ENCODE measurements at regions not wholly inside any gene's neighbourhood (a gene's known extent, or its start where the extent isn't known, plus 50 kb on each side); places are given as distances from the start of the nearest gene placed in this dataset.
"Not testable (repeated sequence)": the region's sequence is repeated elsewhere in the genome, so short reads cannot be mapped to it uniquely, and the experiment has no call there.

DNA sequence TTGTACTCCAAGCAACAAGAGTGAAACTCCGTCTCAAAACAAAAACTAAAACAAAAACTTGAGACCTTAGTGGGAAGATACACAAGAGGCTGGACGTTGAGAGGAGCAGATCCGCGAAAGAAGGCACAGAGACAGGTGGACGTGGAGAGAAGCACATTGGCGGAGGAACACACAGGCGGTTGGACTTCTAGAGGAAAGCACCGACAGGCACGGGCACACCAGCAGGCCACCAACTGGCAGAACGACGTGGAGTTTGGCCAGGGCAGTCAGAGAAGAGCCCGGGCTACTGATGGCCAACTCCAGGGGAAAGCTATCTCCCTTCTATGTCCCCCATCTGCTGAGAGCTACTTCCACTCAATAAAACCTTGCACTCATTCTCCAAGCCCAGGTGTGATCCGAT, 482.7 kb downstream of the GABRG2 start:
- no peaks in the 10 kb centered on the region for H3K36me3 Mint-ChIP-seq (ENCODE audit: insufficient read depth)
- H3K4me1 Mint-ChIP-seq (ENCODE audit: low read depth): no peaks in the 10 kb centered on the region
- ATAC-seq (no peak), DNase-seq (no peak)
- peaks cover 8% of the 10 kb centered on the region for H3K9me3 Mint-ChIP-seq
- no peak overlapping the region for H3K4me3 Mint-ChIP-seq
- no peaks in the 10 kb centered on the region for H3K27me3 Mint-ChIP-seq (ENCODE audit: low read depth)

DNA sequence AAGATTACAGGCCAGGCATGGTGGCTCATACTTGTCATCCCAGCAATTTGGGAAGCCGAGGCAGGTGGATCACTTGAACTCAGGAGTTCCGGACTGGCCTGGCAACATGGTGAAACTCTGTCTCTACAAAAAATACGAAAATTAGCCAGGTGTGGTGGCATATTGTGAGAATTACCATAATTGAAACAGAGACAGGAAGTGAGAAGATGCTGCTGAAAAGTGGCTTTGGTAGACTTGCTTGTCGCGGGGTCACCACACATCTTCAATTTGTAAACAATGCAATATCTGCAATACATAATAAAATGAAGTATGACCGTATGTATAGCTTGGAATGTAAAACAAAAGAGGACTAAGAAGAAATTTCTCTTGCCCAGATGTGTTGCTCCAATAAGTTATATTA, 490.5 kb downstream of the GABRG2 start:
- ATAC-seq (no peak), DNase-seq (no peak)
- no peaks in the 10 kb centered on the region for H3K4me1 Mint-ChIP-seq (ENCODE audit: low read depth)
- no peaks in the 10 kb centered on the region for H3K36me3 Mint-ChIP-seq (ENCODE audit: insufficient read depth)
- H3K9me3 Mint-ChIP-seq: peaks cover 8% of the 10 kb centered on the region
- no peak overlapping the region for H3K4me3 Mint-ChIP-seq
- H3K27me3 Mint-ChIP-seq (ENCODE audit: low read depth): no peaks in the 10 kb centered on the region

DNA sequence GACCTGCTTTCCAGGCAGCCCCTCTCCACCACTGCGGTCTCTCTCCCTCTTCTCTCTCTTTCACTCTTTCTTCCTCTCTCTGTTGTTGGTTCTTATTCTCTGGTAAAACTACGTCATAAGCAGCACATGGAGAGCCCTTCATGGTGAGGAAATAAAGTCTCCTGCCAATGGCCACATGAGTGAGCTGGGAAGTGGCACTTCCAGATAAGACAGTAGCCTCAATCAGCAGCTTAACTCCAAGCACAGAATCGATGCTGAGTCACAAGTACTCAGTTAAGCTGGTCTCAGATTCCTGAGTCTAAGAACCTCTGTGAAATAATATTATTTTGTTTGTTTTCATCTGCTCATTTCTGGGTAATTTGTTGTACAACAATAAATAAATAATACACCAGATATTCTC, 500.1 kb downstream of the GABRG2 start:
- DNase-seq: no peak
- no peaks in the 10 kb centered on the region for H3K36me3 Mint-ChIP-seq (ENCODE audit: insufficient read depth)
- no peaks in the 10 kb centered on the region for H3K27me3 Mint-ChIP-seq (ENCODE audit: low read depth)
- ATAC-seq: no peak
- peaks cover 6% of the 10 kb centered on the region for H3K9me3 Mint-ChIP-seq
- H3K4me3 Mint-ChIP-seq: no peak overlapping the region
- H3K4me1 Mint-ChIP-seq (ENCODE audit: low read depth): no peaks in the 10 kb centered on the region

DNA sequence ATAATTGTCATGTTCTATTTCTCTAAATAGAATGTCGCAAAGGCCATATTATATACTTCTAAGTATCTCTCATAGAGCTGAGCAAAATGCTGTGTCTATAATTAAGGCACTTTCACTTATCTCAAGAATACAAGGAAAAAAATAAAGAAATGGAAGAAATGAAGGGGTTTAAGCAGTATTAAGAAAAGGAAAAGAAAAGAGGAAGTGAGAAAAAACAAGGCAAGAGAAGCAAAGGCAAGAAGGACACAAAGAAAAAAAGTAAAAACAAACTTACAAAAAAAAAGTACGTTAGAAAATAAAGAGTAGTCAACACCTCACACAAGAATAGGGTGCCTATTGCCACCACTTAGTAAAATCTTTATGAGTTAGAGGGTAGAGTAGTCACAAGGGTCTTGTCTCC, 506.2 kb downstream of the GABRG2 start:
- no peaks in the 10 kb centered on the region for H3K36me3 Mint-ChIP-seq (ENCODE audit: insufficient read depth)
- no peaks in the 10 kb centered on the region for H3K4me1 Mint-ChIP-seq (ENCODE audit: low read depth)
- DNase-seq (no peak), ATAC-seq (no peak)
- peaks cover 5% of the 10 kb centered on the region for H3K9me3 Mint-ChIP-seq
- no peak overlapping the region for H3K4me3 Mint-ChIP-seq
- H3K27me3 Mint-ChIP-seq (ENCODE audit: low read depth): no peaks in the 10 kb centered on the region

DNA sequence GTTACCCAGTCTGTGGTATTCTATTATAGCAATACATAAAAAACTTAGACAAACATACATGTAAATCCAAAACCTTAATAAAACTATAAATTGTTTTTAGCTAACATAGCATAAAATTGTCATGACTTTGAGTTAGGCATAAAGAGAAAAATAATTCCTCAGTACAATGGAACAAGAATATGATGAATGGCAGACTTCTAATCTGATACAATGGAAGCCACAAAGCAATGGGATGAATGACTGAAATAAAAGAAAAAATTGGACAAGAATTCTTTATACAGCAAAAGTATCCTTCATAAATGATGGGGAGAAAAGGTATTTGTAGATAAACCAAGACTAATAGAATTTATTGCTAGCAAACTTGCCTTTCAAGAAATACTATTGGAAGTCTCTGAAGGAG, 524.2 kb downstream of the GABRG2 start:
- no peak for ATAC-seq
- H3K4me3 Mint-ChIP-seq: no peak overlapping the region
- no peak for DNase-seq
- H3K36me3 Mint-ChIP-seq (ENCODE audit: insufficient read depth): no peaks in the 10 kb centered on the region
- peaks cover 5% of the 10 kb centered on the region for H3K9me3 Mint-ChIP-seq
- no peaks in the 10 kb centered on the region for H3K27me3 Mint-ChIP-seq (ENCODE audit: low read depth)
- no peaks in the 10 kb centered on the region for H3K4me1 Mint-ChIP-seq (ENCODE audit: low read depth)

DNA sequence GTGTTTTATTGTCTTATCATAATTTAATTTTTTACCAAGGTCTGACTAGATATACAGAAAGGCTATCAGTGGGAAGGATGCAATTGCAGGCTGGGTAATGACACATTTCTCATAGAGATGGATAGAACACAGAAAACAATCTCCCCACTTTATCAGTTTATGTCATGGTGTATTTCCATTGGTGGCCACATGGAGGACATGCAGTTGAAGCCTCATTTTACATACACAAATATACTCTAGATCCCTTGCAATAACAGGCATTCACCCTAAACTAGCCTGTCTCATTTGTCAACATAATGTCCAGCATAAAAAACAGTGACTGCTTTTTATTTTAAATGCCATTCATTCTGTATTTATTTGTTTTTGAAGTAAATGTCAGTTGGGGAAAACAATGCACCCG, 526.3 kb downstream of the GABRG2 start:
- Mint-ChIP-seq H3K4me3 (no peak overlapping the region), H3K36me3 (ENCODE audit: insufficient read depth) (no peaks in the 10 kb centered on the region), H3K4me1 (ENCODE audit: low read depth) (no peaks in the 10 kb centered on the region), H3K9me3 (no peaks in the 10 kb centered on the region), H3K27me3 (ENCODE audit: low read depth) (no peaks in the 10 kb centered on the region)
- DNase-seq (no peak), ATAC-seq (no peak)

DNA sequence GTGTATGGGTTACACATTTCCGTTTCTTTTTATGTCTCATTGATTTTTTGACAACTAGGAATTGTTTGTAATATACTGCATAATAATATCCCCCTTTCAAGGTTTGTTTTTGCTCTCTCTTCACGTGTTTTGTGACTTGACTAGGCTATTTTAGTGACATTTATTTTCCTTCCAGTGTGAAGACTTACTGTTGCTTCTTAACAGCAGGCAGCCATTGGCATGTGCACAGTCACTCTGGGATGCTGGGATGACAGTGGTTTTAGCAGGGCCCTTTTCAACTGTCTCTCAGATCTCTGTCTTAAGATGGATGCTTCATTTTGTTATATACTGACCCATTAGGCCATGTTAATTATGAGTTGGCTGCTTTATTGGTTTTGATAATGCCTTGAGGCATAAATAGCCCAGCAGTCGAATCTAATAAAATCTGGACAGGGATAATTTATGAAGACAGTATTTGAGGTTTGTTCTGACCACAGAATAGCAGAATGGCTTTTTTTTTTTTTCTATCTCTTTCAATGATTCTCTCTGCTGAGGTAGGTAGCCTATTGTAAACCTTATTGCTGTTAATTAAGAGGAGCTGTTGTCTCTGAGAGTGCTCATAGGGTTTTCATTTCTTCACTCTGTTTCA, 536.0 kb downstream of the GABRG2 start:
- no peaks in the 10 kb centered on the region for H3K27me3 Mint-ChIP-seq (ENCODE audit: low read depth)
- H3K36me3 Mint-ChIP-seq (ENCODE audit: insufficient read depth): no peaks in the 10 kb centered on the region
- no peak overlapping the region for H3K4me3 Mint-ChIP-seq
- DNase-seq (no peak), ATAC-seq (no peak)
- H3K4me1 Mint-ChIP-seq (ENCODE audit: low read depth): no peaks in the 10 kb centered on the region
- peaks cover 5% of the 10 kb centered on the region for H3K9me3 Mint-ChIP-seq

DNA sequence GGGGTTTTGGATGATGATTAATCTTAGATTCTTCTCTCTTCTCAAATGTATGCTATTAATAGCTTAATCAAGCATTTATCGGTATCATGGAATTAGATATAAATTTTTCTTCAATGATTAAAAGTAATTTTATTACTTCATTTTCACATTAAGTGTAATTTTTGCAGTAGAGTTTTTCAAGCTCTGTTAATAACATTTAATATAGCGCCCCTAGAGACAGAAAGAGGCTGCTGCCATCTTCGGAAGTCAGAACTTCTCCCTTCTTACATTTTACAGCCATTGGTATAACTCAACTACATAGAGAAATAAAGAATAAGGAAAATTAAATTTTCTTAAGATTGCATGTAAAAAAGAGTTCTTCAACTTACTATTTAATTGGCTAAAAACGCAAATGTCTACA, 540.3 kb downstream of the GABRG2 start:
- Mint-ChIP-seq H3K27me3 (ENCODE audit: low read depth) (no peaks in the 10 kb centered on the region), H3K9me3 (no peaks in the 10 kb centered on the region), H3K4me3 (no peak overlapping the region), H3K36me3 (ENCODE audit: insufficient read depth) (no peaks in the 10 kb centered on the region), H3K4me1 (ENCODE audit: low read depth) (no peaks in the 10 kb centered on the region)
- no peak for ATAC-seq
- no peak for DNase-seq

DNA sequence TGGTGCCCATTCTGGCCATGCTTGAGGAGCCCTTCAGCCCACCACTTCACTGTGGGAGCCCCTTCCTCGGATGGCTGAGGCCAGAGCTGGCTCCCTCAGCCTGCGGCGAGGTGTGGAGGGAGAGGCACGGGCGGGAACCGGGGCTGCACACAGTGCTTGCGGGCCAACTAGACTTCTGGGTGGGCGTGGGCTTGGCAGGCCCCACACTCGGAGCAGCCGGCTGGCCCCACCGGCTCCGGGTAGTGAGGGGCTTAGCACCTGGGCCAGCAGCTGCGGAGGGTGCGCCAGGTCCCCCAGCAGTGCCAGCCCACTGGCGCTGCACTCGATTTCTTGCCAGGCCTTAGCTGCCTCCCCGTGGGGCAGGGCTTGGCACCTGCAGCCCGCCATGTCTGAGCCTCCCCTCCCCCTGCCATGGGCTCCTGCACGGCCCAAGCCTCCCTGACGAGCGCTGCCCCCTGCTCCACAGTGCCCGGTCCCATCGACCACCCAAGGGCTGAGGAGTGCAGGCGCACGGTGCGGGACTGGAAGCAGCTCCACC, 554.2 kb downstream of the GABRG2 start:
- not testable (repeated sequence) for H3K4me1 Mint-ChIP-seq (ENCODE audit: low read depth); H3K4me3 Mint-ChIP-seq; DNase-seq; H3K36me3 Mint-ChIP-seq (ENCODE audit: insufficient read depth); H3K27me3 Mint-ChIP-seq (ENCODE audit: low read depth); H3K9me3 Mint-ChIP-seq; ATAC-seq

DNA sequence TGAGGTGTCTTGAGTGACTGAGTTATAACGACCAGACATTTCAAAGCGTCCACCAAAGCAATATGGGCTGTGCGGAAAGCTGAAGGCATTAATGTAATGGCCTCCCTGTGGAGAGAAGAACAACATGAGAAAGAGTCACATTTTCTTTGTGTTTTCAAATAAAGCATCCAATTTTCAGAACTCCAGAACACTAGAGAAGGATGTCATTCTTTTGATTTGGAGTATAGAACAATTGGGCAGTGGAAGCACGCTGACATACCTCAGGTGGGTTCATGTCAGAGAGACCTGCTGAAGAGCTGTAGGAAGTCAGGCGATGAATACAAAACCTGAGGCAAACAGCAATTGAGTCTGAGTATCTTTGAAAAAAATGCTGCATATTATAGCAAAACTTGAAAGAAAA, 556.5 kb downstream of the GABRG2 start:
- ATAC-seq (no peak), DNase-seq (no peak)
- H3K36me3 Mint-ChIP-seq (ENCODE audit: insufficient read depth): no peaks in the 10 kb centered on the region
- no peaks in the 10 kb centered on the region for H3K4me1 Mint-ChIP-seq (ENCODE audit: low read depth)
- peaks cover 15% of the 10 kb centered on the region for H3K9me3 Mint-ChIP-seq
- no peaks in the 10 kb centered on the region for H3K27me3 Mint-ChIP-seq (ENCODE audit: low read depth)
- no peak overlapping the region for H3K4me3 Mint-ChIP-seq

DNA sequence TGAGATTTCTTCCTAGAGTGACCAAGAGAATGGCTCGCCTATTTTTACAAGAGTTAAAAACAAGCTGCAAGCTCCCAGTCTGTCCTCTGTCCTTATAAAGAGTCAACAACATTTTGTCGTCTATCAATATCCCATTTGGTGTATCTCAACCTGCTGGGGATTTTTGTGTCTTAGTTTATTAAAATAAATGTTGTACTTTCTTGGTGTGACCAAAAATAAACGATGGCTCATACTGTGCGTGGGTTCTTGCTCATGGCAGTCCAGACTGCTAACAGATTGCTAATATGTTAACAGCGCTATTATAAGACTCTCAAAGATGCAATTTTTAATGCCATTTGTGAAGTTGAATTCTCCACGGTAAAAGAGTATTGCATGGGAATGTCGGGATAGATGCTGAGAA, 569.9 kb downstream of the GABRG2 start:
- Mint-ChIP-seq H3K9me3 (peaks cover 16% of the 10 kb centered on the region), H3K27me3 (ENCODE audit: low read depth) (no peaks in the 10 kb centered on the region), H3K36me3 (ENCODE audit: insufficient read depth) (no peaks in the 10 kb centered on the region), H3K4me1 (ENCODE audit: low read depth) (no peaks in the 10 kb centered on the region), H3K4me3 (no peak overlapping the region)
- no peak for ATAC-seq
- DNase-seq: no peak

DNA sequence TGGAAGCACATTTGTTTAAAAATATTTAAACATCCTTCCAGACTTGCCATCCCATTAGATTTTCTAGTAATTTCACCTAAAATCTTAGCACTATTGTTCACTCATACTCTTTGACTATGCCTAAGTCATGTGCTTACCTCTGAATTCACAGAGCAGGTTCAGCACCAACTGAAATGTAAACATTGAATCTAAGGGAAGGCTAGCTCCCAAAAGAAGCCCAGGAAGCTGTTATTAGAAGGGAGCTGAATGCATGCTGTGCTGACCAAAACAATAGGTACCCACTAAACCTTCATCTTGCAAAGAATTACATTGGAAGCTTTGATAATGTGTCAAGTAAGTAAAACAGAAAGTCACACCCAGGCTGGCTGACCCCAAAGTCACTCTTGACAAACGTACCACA, 571.3 kb downstream of the GABRG2 start:
- no peaks in the 10 kb centered on the region for H3K36me3 Mint-ChIP-seq (ENCODE audit: insufficient read depth)
- peaks cover 20% of the 10 kb centered on the region for H3K9me3 Mint-ChIP-seq
- H3K4me3 Mint-ChIP-seq: no peak overlapping the region
- no peak for ATAC-seq
- no peaks in the 10 kb centered on the region for H3K27me3 Mint-ChIP-seq (ENCODE audit: low read depth)
- no peak for DNase-seq
- H3K4me1 Mint-ChIP-seq (ENCODE audit: low read depth): no peaks in the 10 kb centered on the region

DNA sequence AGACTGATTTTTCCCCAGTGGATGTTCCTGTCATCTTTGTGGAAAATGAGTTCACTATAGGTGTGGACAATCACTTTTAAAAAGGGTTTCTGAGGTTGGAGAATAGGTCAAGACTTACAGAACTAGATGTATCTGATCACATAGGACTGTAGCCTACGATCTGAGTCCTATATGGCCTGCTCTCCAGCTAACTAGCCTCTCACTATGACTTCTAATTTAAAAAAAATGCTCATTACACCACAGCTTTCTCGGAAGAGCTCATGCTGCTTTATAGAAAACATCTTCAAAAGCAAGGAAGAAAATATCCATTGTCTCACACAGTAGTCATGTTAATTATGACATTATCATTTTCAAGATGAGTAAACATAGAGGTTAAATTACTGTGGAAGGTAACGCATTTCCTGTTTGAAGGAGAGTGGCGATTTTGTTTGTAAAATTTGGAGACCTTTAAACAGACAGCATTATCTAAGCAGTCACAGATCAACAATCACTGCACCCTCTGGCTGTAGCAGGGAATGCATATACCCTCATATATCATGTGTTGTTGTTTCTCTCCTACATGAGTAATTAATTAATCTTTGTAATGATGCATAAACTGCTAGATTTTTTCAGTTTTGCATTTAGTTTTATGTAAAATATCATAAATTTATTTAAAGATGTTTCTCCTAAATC, 573.7 kb downstream of the GABRG2 start:
- Mint-ChIP-seq H3K36me3 (ENCODE audit: insufficient read depth) (no peaks in the 10 kb centered on the region), H3K4me3 (no peak overlapping the region), H3K27me3 (ENCODE audit: low read depth) (no peaks in the 10 kb centered on the region), H3K9me3 (peaks cover 14% of the 10 kb centered on the region), H3K4me1 (ENCODE audit: low read depth) (no peaks in the 10 kb centered on the region)
- no peak for ATAC-seq
- DNase-seq: no peak

DNA sequence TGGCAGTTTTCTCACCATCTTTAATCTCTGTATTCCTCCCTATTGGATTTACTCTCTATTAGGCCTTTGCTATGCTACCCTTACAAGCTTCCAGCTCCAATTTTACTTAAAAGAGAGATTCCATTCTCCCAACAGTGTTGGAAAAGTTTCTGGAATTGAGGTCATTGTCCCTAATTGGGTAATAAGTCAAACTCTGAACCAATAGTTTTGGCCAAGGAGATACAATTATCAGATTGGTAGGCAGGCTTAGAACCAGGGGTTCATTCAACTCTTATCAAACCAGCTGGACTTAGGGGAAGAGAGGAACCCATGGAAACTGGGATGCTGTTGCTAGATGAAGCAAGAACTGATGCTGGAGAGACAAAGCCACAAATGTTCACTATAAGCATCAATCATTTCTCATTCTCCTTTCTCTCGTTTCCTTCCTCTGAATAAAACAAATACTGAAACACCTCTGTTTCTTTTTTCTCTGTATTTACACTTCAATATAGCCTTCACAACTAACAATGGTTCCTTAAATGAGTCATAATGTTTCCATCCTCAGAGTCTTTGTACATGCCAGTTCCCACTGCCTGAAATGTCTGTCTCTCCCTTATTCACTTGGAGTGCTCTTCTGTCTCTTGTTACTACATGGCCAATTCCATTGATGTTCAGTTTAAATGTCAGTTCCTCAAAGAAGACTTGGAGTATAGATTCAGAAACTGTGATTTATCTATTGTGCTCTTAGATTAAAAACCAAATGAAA, 587.3 kb downstream of the GABRG2 start:
- DNase-seq (no peak), ATAC-seq (no peak)
- H3K9me3 Mint-ChIP-seq: peaks cover 23% of the 10 kb centered on the region
- no peaks in the 10 kb centered on the region for H3K4me1 Mint-ChIP-seq (ENCODE audit: low read depth)
- H3K27me3 Mint-ChIP-seq (ENCODE audit: low read depth): no peaks in the 10 kb centered on the region
- H3K36me3 Mint-ChIP-seq (ENCODE audit: insufficient read depth): no peaks in the 10 kb centered on the region
- H3K4me3 Mint-ChIP-seq: no peak overlapping the region

DNA sequence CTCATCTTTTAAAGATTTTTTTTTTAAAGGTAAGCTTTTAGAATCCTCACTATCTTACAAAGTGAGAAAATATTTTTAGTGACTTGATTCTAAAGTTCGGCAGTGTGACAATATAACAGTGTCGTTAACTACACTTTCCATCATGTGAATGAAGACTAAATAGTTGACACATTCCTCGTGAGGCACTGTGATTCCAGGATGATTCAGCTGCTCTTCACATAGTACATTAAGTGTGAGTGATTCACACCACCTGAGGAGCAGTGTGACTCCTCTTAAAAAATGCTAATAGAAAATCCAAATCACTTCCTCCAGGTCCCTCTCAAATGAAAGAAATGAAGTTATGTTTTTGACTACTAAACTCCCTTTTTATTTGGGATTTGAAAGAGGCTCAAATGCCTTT, 589.5 kb downstream of the GABRG2 start:
- Mint-ChIP-seq H3K4me3 (no peak overlapping the region), H3K27me3 (ENCODE audit: low read depth) (no peaks in the 10 kb centered on the region), H3K9me3 (peaks cover 11% of the 10 kb centered on the region), H3K36me3 (ENCODE audit: insufficient read depth) (no peaks in the 10 kb centered on the region), H3K4me1 (ENCODE audit: low read depth) (no peaks in the 10 kb centered on the region)
- DNase-seq (no peak), ATAC-seq (no peak)
